ENCODE measurements at regions not wholly inside any gene's neighbourhood (a gene's known extent, or its start where the extent isn't known, plus 50 kb on each side); places are given as distances from the start of the nearest gene placed in this dataset.

DNA sequence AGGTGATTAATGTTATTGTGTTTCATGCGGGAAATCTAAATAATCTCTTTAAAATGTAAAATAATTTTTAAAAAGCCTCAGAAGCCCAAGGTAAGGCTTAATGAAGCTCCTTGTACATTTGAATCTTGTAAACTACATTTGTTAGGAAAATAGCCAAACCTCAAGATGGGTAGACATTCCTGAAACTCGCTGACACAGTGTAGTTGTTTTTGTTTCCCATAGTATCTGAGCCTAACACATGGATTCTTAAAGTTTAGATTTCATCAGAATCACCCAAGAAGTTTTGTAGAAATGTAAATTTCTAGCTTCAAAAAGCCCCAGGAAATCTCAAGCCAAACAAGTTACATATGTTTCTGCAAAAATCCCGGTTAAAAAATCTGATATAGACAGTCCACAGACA, 1221.1 kb upstream of the ACVR2A start:
- TF ChIP-seq, protein P1, sequence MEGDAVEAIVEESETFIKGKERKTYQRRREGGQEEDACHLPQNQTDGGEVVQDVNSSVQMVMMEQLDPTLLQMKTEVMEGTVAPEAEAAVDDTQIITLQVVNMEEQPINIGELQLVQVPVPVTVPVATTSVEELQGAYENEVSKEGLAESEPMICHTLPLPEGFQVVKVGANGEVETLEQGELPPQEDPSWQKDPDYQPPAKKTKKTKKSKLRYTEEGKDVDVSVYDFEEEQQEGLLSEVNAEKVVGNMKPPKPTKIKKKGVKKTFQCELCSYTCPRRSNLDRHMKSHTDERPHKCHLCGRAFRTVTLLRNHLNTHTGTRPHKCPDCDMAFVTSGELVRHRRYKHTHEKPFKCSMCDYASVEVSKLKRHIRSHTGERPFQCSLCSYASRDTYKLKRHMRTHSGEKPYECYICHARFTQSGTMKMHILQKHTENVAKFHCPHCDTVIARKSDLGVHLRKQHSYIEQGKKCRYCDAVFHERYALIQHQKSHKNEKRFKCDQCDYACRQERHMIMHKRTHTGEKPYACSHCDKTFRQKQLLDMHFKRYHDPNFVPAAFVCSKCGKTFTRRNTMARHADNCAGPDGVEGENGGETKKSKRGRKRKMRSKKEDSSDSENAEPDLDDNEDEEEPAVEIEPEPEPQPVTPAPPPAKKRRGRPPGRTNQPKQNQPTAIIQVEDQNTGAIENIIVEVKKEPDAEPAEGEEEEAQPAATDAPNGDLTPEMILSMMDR (IDR thresholded peaks at IDR 0.05): no peak

DNA sequence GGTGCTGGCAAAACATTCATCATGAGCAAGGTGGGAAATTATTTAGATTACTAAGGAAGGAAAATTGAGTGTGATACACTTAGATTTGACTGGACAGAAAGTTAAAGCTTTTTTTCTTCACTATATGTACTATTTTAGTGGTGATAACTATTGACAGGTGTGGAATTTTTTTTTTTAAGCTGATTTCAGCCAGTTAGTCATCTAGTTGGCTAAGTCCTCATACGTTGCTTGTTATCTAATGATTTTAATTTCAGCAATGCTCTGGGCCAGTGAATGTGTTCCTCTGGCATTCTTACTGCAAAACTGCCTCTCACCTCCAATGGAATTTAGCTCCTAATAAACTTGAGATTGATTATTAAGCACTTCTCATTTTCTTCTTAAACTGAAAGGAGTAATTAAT, 1223.2 kb upstream of the ACVR2A start:
- H3K9me3 Mint-ChIP-seq (ENCODE audit: unreplicated experiment): peaks cover 6% of the 10 kb centered on the region
- DNase-seq (ENCODE audit: extremely low spot score, unreplicated experiment): no peak
- no peaks in the 10 kb centered on the region for H3K36me3 Mint-ChIP-seq (ENCODE audit: unreplicated experiment)
- TF ChIP-seq, protein P1 (IDR thresholded peaks at IDR 0.05): no peak
- H3K27ac Mint-ChIP-seq (ENCODE audit: unreplicated experiment): no peak overlapping the region
- H3K4me3 Mint-ChIP-seq (ENCODE audit: unreplicated experiment): no peak overlapping the region
- H3K27me3 Mint-ChIP-seq (ENCODE audit: unreplicated experiment): no peaks in the 10 kb centered on the region
- H3K4me1 Mint-ChIP-seq (ENCODE audit: unreplicated experiment): peaks cover 15% of the 10 kb centered on the region

More for the DNA sequence above, 1221.1 kb upstream of the ACVR2A start:
- H3K9me3 Mint-ChIP-seq (ENCODE audit: unreplicated experiment): peaks cover 3% of the 10 kb centered on the region
- H3K27me3 Mint-ChIP-seq (ENCODE audit: unreplicated experiment): no peaks in the 10 kb centered on the region
- H3K4me1 Mint-ChIP-seq (ENCODE audit: unreplicated experiment): peaks cover 15% of the 10 kb centered on the region
- no peak for DNase-seq (ENCODE audit: extremely low spot score, unreplicated experiment)
- H3K4me3 Mint-ChIP-seq (ENCODE audit: unreplicated experiment): no peak overlapping the region
- no peaks in the 10 kb centered on the region for H3K36me3 Mint-ChIP-seq (ENCODE audit: unreplicated experiment)
- peak overlapping the region; percentile 35 for H3K27ac Mint-ChIP-seq (ENCODE audit: unreplicated experiment)

DNA sequence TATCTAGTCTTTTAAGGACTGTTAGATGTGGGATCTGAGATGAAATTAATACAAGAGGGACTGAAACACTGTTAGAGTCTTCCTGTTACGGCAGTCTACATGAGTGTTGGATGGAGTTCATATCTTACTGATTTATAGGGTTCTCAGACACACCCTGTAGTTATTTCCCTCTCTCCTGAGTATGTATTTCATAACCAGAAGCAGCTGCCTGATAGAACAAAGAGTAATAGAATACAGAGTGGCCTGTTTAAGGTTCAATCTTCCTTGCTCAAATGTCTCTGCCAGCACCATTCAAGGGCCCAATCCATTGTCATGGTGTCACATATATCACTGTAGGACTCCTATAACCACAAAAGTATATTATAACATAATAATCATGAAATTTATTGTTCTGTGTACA, 1229.1 kb upstream of the ACVR2A start:
- no peaks in the 10 kb centered on the region for H3K27me3 Mint-ChIP-seq (ENCODE audit: unreplicated experiment)
- H3K4me3 Mint-ChIP-seq (ENCODE audit: unreplicated experiment): no peak overlapping the region
- TF ChIP-seq, protein P1 (IDR thresholded peaks at IDR 0.05): no peak
- DNase-seq (ENCODE audit: extremely low spot score, unreplicated experiment): no peak
- peaks cover 33% of the 10 kb centered on the region for H3K9me3 Mint-ChIP-seq (ENCODE audit: unreplicated experiment)
- no peaks in the 10 kb centered on the region for H3K4me1 Mint-ChIP-seq (ENCODE audit: unreplicated experiment)
- H3K27ac Mint-ChIP-seq (ENCODE audit: unreplicated experiment): no peak overlapping the region
- H3K36me3 Mint-ChIP-seq (ENCODE audit: unreplicated experiment): no peaks in the 10 kb centered on the region

DNA sequence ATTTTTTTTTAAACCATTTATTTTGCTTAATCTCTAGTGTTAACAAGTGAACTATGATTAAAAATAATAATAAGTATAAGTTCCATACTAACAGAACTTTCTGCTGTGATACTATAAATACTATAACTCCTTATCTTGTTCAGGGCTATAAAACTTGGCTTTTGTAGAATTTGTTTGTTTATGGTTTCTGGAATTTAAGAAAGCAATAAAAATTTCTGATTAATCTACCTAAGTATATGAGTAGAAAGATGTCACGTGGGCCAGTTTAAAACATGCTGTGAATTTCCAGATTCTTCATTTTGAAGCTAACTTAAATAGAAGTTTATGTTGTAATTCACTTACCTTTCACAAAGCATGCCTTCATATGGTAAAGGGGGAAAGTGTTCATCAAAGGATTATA, 1236.3 kb upstream of the ACVR2A start:
- H3K27me3 Mint-ChIP-seq (ENCODE audit: unreplicated experiment): no peaks in the 10 kb centered on the region
- H3K4me3 Mint-ChIP-seq (ENCODE audit: unreplicated experiment): no peak overlapping the region
- DNase-seq (ENCODE audit: extremely low spot score, unreplicated experiment): no peak
- TF ChIP-seq, protein P1 (IDR thresholded peaks at IDR 0.05): no peak
- H3K36me3 Mint-ChIP-seq (ENCODE audit: unreplicated experiment): no peaks in the 10 kb centered on the region
- H3K9me3 Mint-ChIP-seq (ENCODE audit: unreplicated experiment): peaks cover under 1% of the 10 kb centered on the region
- no peak overlapping the region for H3K27ac Mint-ChIP-seq (ENCODE audit: unreplicated experiment)
- H3K4me1 Mint-ChIP-seq (ENCODE audit: unreplicated experiment): no peaks in the 10 kb centered on the region

DNA sequence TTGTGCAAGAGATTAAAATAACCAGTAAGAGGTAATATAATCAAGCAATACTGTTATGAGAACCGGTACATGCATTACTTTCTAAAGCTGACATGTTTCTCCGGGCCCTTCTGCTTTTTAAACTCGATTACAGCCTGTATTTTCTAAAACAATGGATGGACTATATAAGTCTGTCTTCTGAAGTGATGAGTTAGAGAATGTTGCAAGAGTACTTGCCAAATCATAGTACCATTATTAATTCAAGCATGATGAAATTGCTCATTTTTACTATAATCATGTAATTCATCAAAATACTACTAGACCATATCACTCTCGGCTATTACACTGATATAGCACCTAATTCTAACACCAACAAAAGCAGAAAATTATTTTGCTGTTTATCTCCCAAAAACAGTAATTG, 1240.3 kb upstream of the ACVR2A start:
- Mint-ChIP-seq H3K27ac (ENCODE audit: unreplicated experiment) (no peak overlapping the region), H3K27me3 (ENCODE audit: unreplicated experiment) (no peaks in the 10 kb centered on the region), H3K9me3 (ENCODE audit: unreplicated experiment) (no peaks in the 10 kb centered on the region), H3K4me3 (ENCODE audit: unreplicated experiment) (no peak overlapping the region), H3K36me3 (ENCODE audit: unreplicated experiment) (no peaks in the 10 kb centered on the region), H3K4me1 (ENCODE audit: unreplicated experiment) (peaks cover 2% of the 10 kb centered on the region)
- no peak for DNase-seq (ENCODE audit: extremely low spot score, unreplicated experiment)
- TF ChIP-seq, protein P1 (IDR thresholded peaks at IDR 0.05): no peak

Data from osteocyte (in vitro differentiated cells).